ENCODE measurements at regions not wholly inside any gene's neighbourhood (a gene's known extent, or its start where the extent isn't known, plus 50 kb on each side); places are given as distances from the start of the nearest gene placed in this dataset.

- no peak for DNase-seq
These were observed 88.8 kb upstream of the PLEKHG7 start for GRCh38 chr12:92614001-92614400.

GRCh38 chr12:92612611-92613010 lies 90.2 kb upstream of the PLEKHG7 start:
- no peak for DNase-seq

- no peak for DNase-seq
These were observed 94.4 kb upstream of the PLEKHG7 start for GRCh38 chr12:92608151-92609091.

GRCh38 chr12:92606956-92607355 lies 95.8 kb upstream of the PLEKHG7 start:
- no peak for DNase-seq

GRCh38 chr12:92605621-92606170 lies 97.1 kb upstream of the PLEKHG7 start:
- no peak for DNase-seq

GRCh38 chr12:92604786-92605185 lies 98.0 kb upstream of the PLEKHG7 start:
- DNase-seq = no peak

GRCh38 chr12:92603741-92604432 lies 98.9 kb upstream of the PLEKHG7 start:
- DNase-seq = no peak

- DNase-seq = no peak
These were observed 99.7 kb upstream of the PLEKHG7 start for GRCh38 chr12:92602930-92603623.

- no peak for DNase-seq
These were observed 100.3 kb upstream of the PLEKHG7 start for GRCh38 chr12:92602476-92602875.

- no peak for DNase-seq
These were observed 101.1 kb upstream of the PLEKHG7 start for GRCh38 chr12:92601680-92602079.

- DNase-seq = no peak
These were observed 101.6 kb upstream of the PLEKHG7 start for GRCh38 chr12:92601176-92601575.

GRCh38 chr12:92600052-92600451 lies 102.7 kb upstream of the PLEKHG7 start:
- no peak for DNase-seq

GRCh38 chr12:92597997-92598396 lies 104.8 kb upstream of the PLEKHG7 start:
- DNase-seq = no peak

- no peak for DNase-seq
These were observed 105.7 kb upstream of the PLEKHG7 start for GRCh38 chr12:92597118-92597517.

- no peak for DNase-seq
These were observed 106.4 kb upstream of the PLEKHG7 start for GRCh38 chr12:92596383-92596782.

GRCh38 chr12:92595663-92596062 lies 107.1 kb upstream of the PLEKHG7 start:
- no peak for DNase-seq

GRCh38 chr12:92593734-92594402 lies 108.9 kb upstream of the PLEKHG7 start:
- no peak for DNase-seq

GRCh38 chr12:92585115-92585727 lies 117.6 kb upstream of the PLEKHG7 start:
- DNase-seq = no peak

- DNase-seq = no peak
These were observed 118.9 kb upstream of the PLEKHG7 start for GRCh38 chr12:92583910-92584309.

- DNase-seq = no peak
These were observed 119.9 kb upstream of the PLEKHG7 start for GRCh38 chr12:92582893-92583292.

- DNase-seq = no peak
These were observed 120.3 kb upstream of the PLEKHG7 start for GRCh38 chr12:92582475-92582874.

GRCh38 chr12:92581604-92582003 lies 121.2 kb upstream of the PLEKHG7 start:
- no peak for DNase-seq
